IMR-90 (cell line): ENCODE measurements at regions not wholly inside any gene's neighbourhood (a gene's known extent, or its start where the extent isn't known, plus 50 kb on each side); places are given as distances from the start of the nearest gene placed in this dataset.

Source experiments
- ATAC-seq: fragments of 200-7000 bp; cut with Tn5 transposase; 2 replicates; pipeline ENCODE4 v1.9.1; 2020; ENCODE audit warnings: low read depth, mild to moderate bottlenecking, moderate library complexity
- BruUV-seq: library from RNA; stranded (reverse); fragments of 400-500 nt; replicated peaks from 2 replicates; lab custom pipeline; 2021; lab: Mats Ljungman, UMichigan
- CTCF ChIA-PET: fragments of 300-600 bp; formaldehyde crosslinking; extraction: SDS; loops from one replicate; lab custom pipeline; 2021; ENCODE audit warnings: antibody characterized with exemption; lab: Yijun Ruan, JAX
- POLR2A ChIA-PET: fragments of 300-600 bp; sonication (Branson Sonifier 250); formaldehyde crosslinking; loops from one replicate; lab custom pipeline; 2022; ENCODE audit warnings: antibody characterized with exemption; ENCODE audit not compliant: unreplicated experiment; lab: Charles Lee
- DNase-seq: peaks from one replicate; pipeline ENCODE4 v3.0.0; 2013
- H2AFZ ChIP-seq: replicated peaks from 2 replicates; pipeline ENCODE3; 2013; ENCODE audit warnings: low read length, mild to moderate bottlenecking; ENCODE audit not compliant: poor library complexity
- H2AK5ac ChIP-seq: 2 replicates; pipeline ENCODE4 v1.6.1; 2013; ENCODE audit warnings: low read depth, low read length, inconsistent platforms
- H2AK9ac ChIP-seq: replicated peaks from 2 replicates; pipeline ENCODE3; 2013; ENCODE audit warnings: mild to moderate bottlenecking, low read depth, low read length, moderate library complexity; ENCODE audit not compliant: poor library complexity
- H2BK120ac ChIP-seq: 2 replicates; pipeline ENCODE4 v1.6.1; 2013; ENCODE audit warnings: low read depth, low read length, inconsistent platforms
- H2BK15ac ChIP-seq: 3 replicates; pipeline ENCODE4 v1.6.1; 2013; ENCODE audit warnings: low read depth, low read length, inconsistent platforms
- H2BK20ac ChIP-seq: 2 replicates; pipeline ENCODE4 v1.6.1; 2013; ENCODE audit warnings: low read depth, mild to moderate bottlenecking, inconsistent platforms, low read length, moderate library complexity
- H2BK5ac ChIP-seq: 2 replicates; pipeline ENCODE4 v1.6.1; 2013; ENCODE audit warnings: mild to moderate bottlenecking, low read depth, low read length, inconsistent platforms; ENCODE audit not compliant: poor library complexity, severe bottlenecking
- H3K14ac ChIP-seq: replicated peaks from 2 replicates; pipeline ENCODE4 v1.6.1; 2013; ENCODE audit warnings: low read depth, low read length, inconsistent platforms
- H3K18ac ChIP-seq: 2 replicates; pipeline ENCODE4 v1.6.1; 2013; ENCODE audit warnings: low read depth, low read length, control low read depth
- H3K23ac ChIP-seq: 2 replicates; pipeline ENCODE4 v1.6.1; 2013; ENCODE audit warnings: low read depth, low read length, inconsistent platforms
- H3K27ac ChIP-seq: 2 replicates; pipeline ENCODE4 v1.5.1; 2013; ENCODE audit warnings: mild to moderate bottlenecking, control low read depth, low read length; ENCODE audit not compliant: insufficient read depth
- H3K27me3 ChIP-seq: 2 replicates; pipeline ENCODE4 v1.6.1; 2013; ENCODE audit warnings: low read length; ENCODE audit not compliant: control insufficient read depth, insufficient read depth
- H3K36me3 ChIP-seq: 2 replicates; pipeline ENCODE4 v1.6.1; 2013; ENCODE audit warnings: low read length, mixed read lengths; ENCODE audit not compliant: control insufficient read depth, insufficient read depth
- H3K4ac ChIP-seq: 2 replicates; pipeline ENCODE4 v1.6.1; 2013; ENCODE audit warnings: low read depth, low read length, inconsistent platforms
- H3K4me1 ChIP-seq: 2 replicates; pipeline ENCODE4 v1.6.1; 2013; ENCODE audit warnings: low read length, mixed read lengths; ENCODE audit not compliant: control insufficient read depth, insufficient read depth
- H3K4me2 ChIP-seq: 2 replicates; pipeline ENCODE4 v1.6.1; 2013; ENCODE audit warnings: low read depth, mild to moderate bottlenecking, control low read depth, low read length, moderate library complexity
- H3K4me3 ChIP-seq: 2 replicates; pipeline ENCODE4 v1.5.1; 2013; ENCODE audit warnings: low read depth, mild to moderate bottlenecking, control low read depth, low read length, moderate library complexity; ENCODE audit not compliant: insufficient read depth
- H3K56ac ChIP-seq: 2 replicates; pipeline ENCODE4 v1.6.1; 2013; ENCODE audit warnings: low read length, inconsistent platforms; ENCODE audit not compliant: insufficient read depth; ENCODE audit errors: extremely low read depth
- H3K79me1 ChIP-seq, 2 experiments: 2 replicates each; pipeline ENCODE4 v1.6.1; 2013; ENCODE audit warnings: low read length in 2 of 2, inconsistent platforms in 1 of 2, low read depth in 1 of 2
- H3K9ac ChIP-seq: 2 replicates; pipeline ENCODE4 v1.6.1; 2013; ENCODE audit warnings: low read depth, low read length, control low read depth
- H3K9me1 ChIP-seq: 2 replicates; pipeline ENCODE4 v1.6.1; 2013; ENCODE audit warnings: low read length, inconsistent platforms; ENCODE audit not compliant: insufficient read depth
- H3K9me3 ChIP-seq: 2 replicates; pipeline ENCODE4 v1.6.1; 2013; ENCODE audit warnings: low read length; ENCODE audit not compliant: control insufficient read depth, insufficient read depth
- H4K20me1 ChIP-seq: 2 replicates; pipeline ENCODE4 v1.6.1; 2013; ENCODE audit warnings: low read length, inconsistent platforms; ENCODE audit not compliant: insufficient read depth
- H4K5ac ChIP-seq: 2 replicates; pipeline ENCODE4 v1.6.1; 2013; ENCODE audit warnings: mild to moderate bottlenecking, low read depth, low read length, control low read depth
- H4K8ac ChIP-seq, 2 experiments: 2 replicates each; pipeline ENCODE4 v1.6.1; 2013; ENCODE audit warnings: low read depth in 2 of 2, low read length in 2 of 2, control low read depth in 1 of 2, inconsistent platforms in 1 of 2
- H4K91ac ChIP-seq: 2 replicates; pipeline ENCODE4 v1.6.1; 2013; ENCODE audit warnings: low read depth, low read length, inconsistent platforms; ENCODE audit not compliant: insufficient read depth
- CEBPB ChIP-seq: IDR thresholded peaks from 2 replicates; pipeline ENCODE4 v1.6.1; 2012; ENCODE audit warnings: low read depth, low read length, improper control_type of control experiment
- CHD1 ChIP-seq: IDR thresholded peaks from 2 replicates; pipeline ENCODE4 v1.6.1; 2012; ENCODE audit warnings: low read depth, low read length, improper control_type of control experiment
- FOS ChIP-seq: fragments of 150-350 bp; IDR thresholded peaks from 2 replicates; pipeline ENCODE4 v1.6.1; 2016; ENCODE audit warnings: low read depth, low read length
- MAFK ChIP-seq: IDR thresholded peaks from 2 replicates; pipeline ENCODE4 v1.6.1; 2012; ENCODE audit warnings: low read depth, low read length, improper control_type of control experiment
- MAZ ChIP-seq: IDR thresholded peaks from 2 replicates; pipeline ENCODE4 v1.6.1; 2012; ENCODE audit warnings: low read depth, mild to moderate bottlenecking, low read length, improper control_type of control experiment, moderate library complexity, borderline replicate concordance
- MXI1 ChIP-seq: IDR thresholded peaks from 2 replicates; pipeline ENCODE4 v1.6.1; 2012; ENCODE audit warnings: low read depth, mild to moderate bottlenecking, low read length, moderate library complexity, borderline replicate concordance
- NFE2L2 ChIP-seq: fragments of 150-350 bp; IDR thresholded peaks from 2 replicates; pipeline ENCODE4 v1.6.1; 2016; ENCODE audit warnings: low read depth, mild to moderate bottlenecking, low read length
- POLR2A ChIP-seq: IDR thresholded peaks from 2 replicates; pipeline ENCODE4 v1.6.1; 2012; ENCODE audit warnings: mild to moderate bottlenecking, low read depth, low read length
- RAD21 ChIP-seq: IDR thresholded peaks from 2 replicates; pipeline ENCODE4 v1.6.1; 2012; ENCODE audit warnings: low read length, improper control_type of control experiment
- RCOR1 ChIP-seq: IDR thresholded peaks from 2 replicates; pipeline ENCODE4 v1.6.1; 2012; ENCODE audit warnings: mild to moderate bottlenecking, low read length, improper control_type of control experiment; ENCODE audit not compliant: insufficient replicate concordance
- RFX5 ChIP-seq: IDR thresholded peaks from 2 replicates; pipeline ENCODE4 v1.8.0; 2012; ENCODE audit warnings: low read depth, mild to moderate bottlenecking, low read length, moderate library complexity
- SMC3 ChIP-seq: fragments of 150-350 bp; IDR thresholded peaks from 2 replicates; pipeline ENCODE4 v1.6.1; 2016; ENCODE audit warnings: low read depth, mild to moderate bottlenecking, antibody characterized with exemption, low read length, moderate library complexity
- WGBS, 2 experiments: methylation state at CpG; one replicate each; pipeline versions ENCODE4 v1.1.5 to v1.1.7; 2013; ENCODE audit warnings: missing lambda C conversion rate in 2 of 2; ENCODE audit not compliant: insufficient read length in 1 of 2; ENCODE audit errors: extremely low coverage in 2 of 2; 5-methylcytosine and 5-hydroxymethylcytosine counted together
- dilution Hi-C: fragments of 300-500 bp; cut with HindIII; formaldehyde crosslinking; loops from one replicate; pipeline ENCODE4 v1.14.3; 2018; ENCODE audit warnings: low sequenced_read_pairs; ENCODE audit not compliant: unreplicated experiment
- in situ Hi-C: fragments of 300-500 bp; cut with MboI; formaldehyde crosslinking; loops from 3 replicates; pipeline ENCODE4 v1.14.3; 2019; ENCODE audit warnings: low sequenced_read_pairs, inconsistent platforms, mixed read lengths
- intact Hi-C: fragments of 100-400 bp; cut with micrococcal nuclease; formaldehyde crosslinking; loops from 2 replicates; pipeline ENCODE4 v1.10.0; 2022
- TF ChIP-seq, protein P1 (sequence below): fragments of 150-350 bp; IDR thresholded peaks from 2 replicates; pipeline ENCODE4 v1.6.1; 2016; ENCODE audit warnings: low read depth, mild to moderate bottlenecking, low read length, moderate library complexity, borderline replicate concordance
- TF ChIP-seq, protein P2 (sequence below): fragments of 150-350 bp; IDR thresholded peaks from 2 replicates; pipeline ENCODE4 v1.6.1; 2017; ENCODE audit warnings: mild to moderate bottlenecking, antibody characterized with exemption, low read length, low read depth

DNA sequence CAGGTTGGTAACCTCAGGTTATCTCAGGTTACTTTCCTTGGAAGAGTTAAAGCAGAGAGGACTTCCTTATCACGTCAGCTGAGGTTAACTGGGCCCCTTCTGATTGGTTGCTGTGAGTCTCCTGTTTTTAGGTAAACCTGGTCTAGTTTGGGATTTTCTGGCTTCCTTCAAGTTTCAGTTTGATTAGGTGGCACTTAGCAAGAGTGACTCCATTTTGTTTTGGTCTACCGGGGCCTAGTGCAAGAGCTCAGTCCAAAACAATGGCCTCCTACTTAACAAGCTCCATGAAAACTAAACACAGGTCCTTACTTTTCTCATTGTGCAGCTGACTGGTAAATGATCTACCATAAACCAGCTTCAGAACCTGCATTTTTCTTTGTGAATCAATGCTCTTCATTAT is 67.2 kb upstream of the GOLM1 start:
- no peak overlapping the region for H4K8ac ChIP-seq
- 60% methylated on average over 1 of the region's 2 CpGs; no CpG with 5 or more reads in 1 of the 2 experiments for WGBS, 2 experiments
- no peaks in the 10 kb centered on the region for H3K79me1 ChIP-seq
- H4K20me1 ChIP-seq = no peaks in the 10 kb centered on the region
- TF ChIP-seq SMC3 = no peak
- TF ChIP-seq CEBPB = no peak
- no peak for TF ChIP-seq RAD21
- TF ChIP-seq MXI1 = no peak
- no peak for TF ChIP-seq MAFK
- TF ChIP-seq FOS = no peak
- no peak for TF ChIP-seq NFE2L2
- no peak for TF ChIP-seq RCOR1
- no peak for TF ChIP-seq POLR2A
- no peak for TF ChIP-seq MAZ
- TF ChIP-seq, protein P1, sequence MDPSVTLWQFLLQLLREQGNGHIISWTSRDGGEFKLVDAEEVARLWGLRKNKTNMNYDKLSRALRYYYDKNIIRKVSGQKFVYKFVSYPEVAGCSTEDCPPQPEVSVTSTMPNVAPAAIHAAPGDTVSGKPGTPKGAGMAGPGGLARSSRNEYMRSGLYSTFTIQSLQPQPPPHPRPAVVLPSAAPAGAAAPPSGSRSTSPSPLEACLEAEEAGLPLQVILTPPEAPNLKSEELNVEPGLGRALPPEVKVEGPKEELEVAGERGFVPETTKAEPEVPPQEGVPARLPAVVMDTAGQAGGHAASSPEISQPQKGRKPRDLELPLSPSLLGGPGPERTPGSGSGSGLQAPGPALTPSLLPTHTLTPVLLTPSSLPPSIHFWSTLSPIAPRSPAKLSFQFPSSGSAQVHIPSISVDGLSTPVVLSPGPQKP = no peak
- TF ChIP-seq, protein P2, sequence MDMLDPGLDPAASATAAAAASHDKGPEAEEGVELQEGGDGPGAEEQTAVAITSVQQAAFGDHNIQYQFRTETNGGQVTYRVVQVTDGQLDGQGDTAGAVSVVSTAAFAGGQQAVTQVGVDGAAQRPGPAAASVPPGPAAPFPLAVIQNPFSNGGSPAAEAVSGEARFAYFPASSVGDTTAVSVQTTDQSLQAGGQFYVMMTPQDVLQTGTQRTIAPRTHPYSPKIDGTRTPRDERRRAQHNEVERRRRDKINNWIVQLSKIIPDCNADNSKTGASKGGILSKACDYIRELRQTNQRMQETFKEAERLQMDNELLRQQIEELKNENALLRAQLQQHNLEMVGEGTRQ = no peak
- TF ChIP-seq RFX5 = no peak
- TF ChIP-seq CHD1 = no peak
- H4K91ac ChIP-seq = no peak overlapping the region
- in situ Hi-C loops = no loop called here
- peaks cover 2% of the 10 kb centered on the region; the same call in 1 of the 2 replicates for H3K9me3 ChIP-seq
- ATAC-seq = no peak
- no peak overlapping the region for H3K4me2 ChIP-seq
- POLR2A ChIA-PET = no interaction called here
- H2BK120ac ChIP-seq = no peak overlapping the region
- H3K27me3 ChIP-seq = no peaks in the 10 kb centered on the region
- no peak overlapping the region for H2BK20ac ChIP-seq
- H2BK5ac ChIP-seq = no peak overlapping the region
- H2AK9ac ChIP-seq = no peak overlapping the region
- no peak overlapping the region for H2AK5ac ChIP-seq
- no peak overlapping the region for H3K9ac ChIP-seq
- H4K5ac ChIP-seq = no peak overlapping the region
- H3K4ac ChIP-seq = no peak overlapping the region
- no peaks in the 10 kb centered on the region for H3K4me1 ChIP-seq
- no peak overlapping the region for H3K56ac ChIP-seq
- no peak overlapping the region for H3K14ac ChIP-seq
- CTCF ChIA-PET = interaction anchor here (0.7 kb wide), 1 partner anchor 36 kb away, joined by 3 read pairs; no protein-coding TSS in a partner anchor
- BruUV-seq = no TSS peak
- no peak overlapping the region for H2AFZ ChIP-seq
- H2BK15ac ChIP-seq = no peak overlapping the region
- intact Hi-C loops = no loop called here
- no peak overlapping the region for H3K23ac ChIP-seq
- H3K36me3 ChIP-seq = no peaks in the 10 kb centered on the region
- H3K18ac ChIP-seq = no peak overlapping the region
- H3K4me3 ChIP-seq = no peak overlapping the region
- no peak for DNase-seq
- no peaks in the 10 kb centered on the region for H3K9me1 ChIP-seq
- H3K27ac ChIP-seq = no peak overlapping the region
- dilution Hi-C loops = no loop called here
